Nephron progenitor cell (in vitro differentiated cells): ENCODE measurements at regions not wholly inside any gene's neighbourhood (a gene's known extent, or its start where the extent isn't known, plus 50 kb on each side); places are given as distances from the start of the nearest gene placed in this dataset.

Experiments used
- DNase-seq: peaks from one replicate; pipeline ENCODE4 v3.0.0; 2021
- H3K27ac Mint-ChIP-seq: 2 replicates; pipeline ENCODE4 v1.8.0; 2021; ENCODE audit warnings: mild to moderate bottlenecking, moderate library complexity, mixed read lengths
- H3K27me3 Mint-ChIP-seq: 2 replicates; pipeline ENCODE4 v1.8.0; 2021; ENCODE audit warnings: mild to moderate bottlenecking, low read depth, mixed read lengths; ENCODE audit not compliant: poor library complexity
- H3K36me3 Mint-ChIP-seq: 2 replicates; pipeline ENCODE4 v1.8.0; 2021; ENCODE audit warnings: low read depth, mixed read lengths
- H3K4me1 Mint-ChIP-seq: 2 replicates; pipeline ENCODE4 v1.8.0; 2021; ENCODE audit warnings: mixed read lengths
- H3K4me3 Mint-ChIP-seq: 2 replicates; pipeline ENCODE4 v1.8.0; 2021; ENCODE audit warnings: mild to moderate bottlenecking, moderate library complexity, mixed read lengths
- H3K9me3 Mint-ChIP-seq: 2 replicates; pipeline ENCODE4 v1.8.0; 2021; ENCODE audit warnings: mild to moderate bottlenecking, moderate library complexity, mixed read lengths
- CTCF ChIP-seq: fragments of 200-600 bp; sonication (generic); IDR thresholded peaks from 2 replicates; pipeline ENCODE4 v1.5.0; 2021; ENCODE audit warnings: antibody characterized with exemption

DNA sequence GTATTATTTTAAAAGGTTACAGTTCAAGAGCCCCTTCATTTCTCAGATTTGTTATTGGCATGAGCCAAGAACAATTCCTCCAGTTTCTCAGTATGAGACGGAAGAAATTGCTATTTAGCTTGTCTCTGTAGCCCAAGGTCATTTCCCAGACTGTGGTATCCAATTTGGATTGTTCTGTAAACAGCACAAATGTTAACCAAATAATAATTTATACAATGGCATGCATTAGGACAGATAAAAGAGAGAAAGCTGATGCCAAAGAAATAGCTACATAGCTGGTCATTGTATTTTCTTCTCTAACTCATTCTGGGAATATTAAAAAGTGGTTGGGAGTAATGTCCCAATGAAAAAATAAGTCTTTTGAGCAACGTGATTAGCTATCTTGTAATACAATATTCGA, 134.6 kb upstream of the NPY2R start:
- no peaks in the 10 kb centered on the region for H3K36me3 Mint-ChIP-seq
- no peak for TF ChIP-seq CTCF
- H3K4me3 Mint-ChIP-seq, result no peak overlapping the region
- H3K9me3 Mint-ChIP-seq, result no peaks in the 10 kb centered on the region
- no peak for DNase-seq
- H3K27ac Mint-ChIP-seq, result no peak overlapping the region
- peaks cover 2% of the 10 kb centered on the region for H3K27me3 Mint-ChIP-seq
- peaks cover 9% of the 10 kb centered on the region for H3K4me1 Mint-ChIP-seq

- no peaks in the 10 kb centered on the region for H3K9me3 Mint-ChIP-seq
- no peaks in the 10 kb centered on the region for H3K36me3 Mint-ChIP-seq
- DNase-seq, result no peak
- H3K4me3 Mint-ChIP-seq, result no peak overlapping the region
- TF ChIP-seq CTCF, result no peak
- peaks cover 2% of the 10 kb centered on the region for H3K27me3 Mint-ChIP-seq
- H3K4me1 Mint-ChIP-seq, result peaks cover 9% of the 10 kb centered on the region
- H3K27ac Mint-ChIP-seq, result no peak overlapping the region
Observed at GRCh38 chr4:155076256-155076785, 132.1 kb upstream of the NPY2R start.

- no peaks in the 10 kb centered on the region for H3K27me3 Mint-ChIP-seq
- no peaks in the 10 kb centered on the region for H3K9me3 Mint-ChIP-seq
- H3K27ac Mint-ChIP-seq, result no peak overlapping the region
- H3K4me3 Mint-ChIP-seq, result no peak overlapping the region
- H3K4me1 Mint-ChIP-seq, result peaks cover 9% of the 10 kb centered on the region
- DNase-seq, result no peak
- no peak for TF ChIP-seq CTCF
- H3K36me3 Mint-ChIP-seq, result no peaks in the 10 kb centered on the region
Observed at GRCh38 chr4:155077452-155078229, 130.8 kb upstream of the NPY2R start.

DNA sequence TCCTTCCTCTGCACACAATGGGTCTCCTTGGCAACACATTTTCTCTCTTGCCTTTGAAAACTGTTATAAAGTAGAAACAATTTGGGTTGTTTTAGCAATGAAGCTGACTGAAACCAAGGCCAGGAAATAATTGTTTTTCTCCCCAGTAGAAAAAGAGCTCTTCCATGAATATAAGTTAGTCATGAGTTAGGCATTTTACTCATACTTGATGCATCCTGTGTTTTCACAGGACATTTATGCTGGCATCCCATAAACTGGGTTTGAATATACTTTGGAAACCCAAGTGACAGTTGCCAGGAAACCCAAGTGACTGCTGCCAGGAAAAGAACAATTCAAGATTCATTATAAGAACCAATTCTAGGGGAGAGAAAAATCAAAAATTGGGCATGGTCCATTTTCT, 128.6 kb upstream of the NPY2R start:
- no peak for TF ChIP-seq CTCF

GRCh38 chr4:155081222-155081621, 127.2 kb upstream of the NPY2R start:
- Mint-ChIP-seq H3K27ac (no peak overlapping the region), H3K27me3 (no peaks in the 10 kb centered on the region), H3K9me3 (no peaks in the 10 kb centered on the region), H3K36me3 (no peaks in the 10 kb centered on the region), H3K4me1 (peaks cover 9% of the 10 kb centered on the region), H3K4me3 (no peak overlapping the region)
- no peak for DNase-seq
- TF ChIP-seq CTCF, result no peak

More for the DNA sequence above, 128.6 kb upstream of the NPY2R start:
- DNase-seq, result no peak
- Mint-ChIP-seq H3K9me3 (no peaks in the 10 kb centered on the region), H3K27ac (no peak overlapping the region), H3K36me3 (no peaks in the 10 kb centered on the region), H3K4me3 (no peak overlapping the region), H3K4me1 (peaks cover 9% of the 10 kb centered on the region), H3K27me3 (no peaks in the 10 kb centered on the region)
